HG03521 (cell line): ENCODE measurements at regions not wholly inside any gene's neighbourhood (a gene's known extent, or its start where the extent isn't known, plus 50 kb on each side); places are given as distances from the start of the nearest gene placed in this dataset.
A peak's percentile ranks its signal among the peaks of the same experiment; 100 is the strongest.

Experiments
- ATAC-seq: cut with Tn5 transposase; IDR thresholded peaks from one replicate; pipeline ENCODE4 v1.9.1; 2021; ENCODE audit warnings: mild to moderate bottlenecking, moderate library complexity; ENCODE audit not compliant: unreplicated experiment

- no peak for ATAC-seq
These were observed 172.6 kb upstream of the RAI14 start for GRCh38 chr5:34483442-34484033.

DNA sequence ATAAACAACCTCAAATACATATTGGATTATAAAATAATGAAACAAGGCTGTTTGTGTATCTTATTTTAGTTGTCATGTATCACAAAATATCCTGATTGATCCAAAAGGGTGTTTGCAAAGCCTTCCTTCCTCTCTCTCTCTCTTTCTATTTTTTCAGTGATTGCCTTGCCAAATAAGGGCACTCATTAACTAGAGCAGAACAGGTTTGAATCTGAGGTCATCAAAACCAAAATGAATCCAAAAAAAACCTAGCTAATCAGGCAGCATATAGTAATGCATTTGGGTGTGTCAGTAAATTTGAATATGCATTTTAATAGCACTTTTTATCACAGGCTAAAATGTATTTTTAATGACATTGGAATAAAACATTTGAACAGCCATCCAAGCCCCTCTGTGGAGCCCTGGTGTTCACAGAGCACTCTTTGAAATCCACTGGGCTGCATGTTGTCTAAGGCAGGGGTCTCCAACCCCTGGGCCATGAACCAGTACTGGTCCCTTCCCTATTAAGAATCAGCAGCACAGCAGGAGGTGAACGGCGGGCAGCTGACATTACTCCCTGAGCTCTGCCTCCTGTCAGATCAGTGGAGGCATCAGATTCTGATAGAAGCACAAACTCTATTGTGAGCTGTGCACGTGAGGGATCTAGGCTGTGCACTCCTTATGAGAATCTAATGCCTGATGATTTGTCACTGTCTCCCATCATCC is 171.8 kb upstream of the RAI14 start:
- no peak for ATAC-seq

GRCh38 chr5:34485768-34486030 is 170.4 kb upstream of the RAI14 start:
- ATAC-seq: no peak

DNA sequence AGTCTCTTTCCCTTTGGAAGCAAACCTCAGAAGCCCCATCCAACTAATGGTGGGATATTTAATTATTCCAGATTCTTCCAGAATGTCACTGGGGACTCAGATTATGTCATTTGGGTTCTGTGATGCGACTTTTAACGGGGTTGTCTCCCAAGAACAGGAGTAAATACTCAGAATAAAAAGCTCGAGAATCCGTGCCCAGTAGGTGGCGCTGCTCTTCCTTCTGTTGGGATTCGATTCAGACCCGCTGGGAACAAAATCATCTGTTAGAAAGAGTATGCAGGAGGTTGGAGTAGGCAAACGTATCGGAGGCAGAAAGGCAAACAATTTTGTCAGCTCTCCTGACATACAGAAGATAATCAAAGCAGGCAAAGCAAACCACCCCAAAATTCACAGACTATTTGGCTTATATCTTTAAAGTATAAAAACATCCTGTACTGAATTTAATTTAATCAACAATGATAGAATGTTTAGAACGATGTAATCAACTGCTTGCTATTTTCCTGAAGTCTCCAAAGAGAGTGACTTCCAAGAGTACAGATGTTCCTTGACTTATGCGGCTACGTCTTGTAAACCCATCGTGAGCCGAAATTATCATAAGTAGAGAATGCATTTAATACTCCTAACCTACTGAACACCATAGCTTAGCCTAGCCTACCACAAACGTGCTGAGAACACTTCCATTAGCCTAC is 169.8 kb upstream of the RAI14 start:
- no peak for ATAC-seq

GRCh38 chr5:34486849-34487158 is 169.3 kb upstream of the RAI14 start:
- ATAC-seq: no peak

DNA sequence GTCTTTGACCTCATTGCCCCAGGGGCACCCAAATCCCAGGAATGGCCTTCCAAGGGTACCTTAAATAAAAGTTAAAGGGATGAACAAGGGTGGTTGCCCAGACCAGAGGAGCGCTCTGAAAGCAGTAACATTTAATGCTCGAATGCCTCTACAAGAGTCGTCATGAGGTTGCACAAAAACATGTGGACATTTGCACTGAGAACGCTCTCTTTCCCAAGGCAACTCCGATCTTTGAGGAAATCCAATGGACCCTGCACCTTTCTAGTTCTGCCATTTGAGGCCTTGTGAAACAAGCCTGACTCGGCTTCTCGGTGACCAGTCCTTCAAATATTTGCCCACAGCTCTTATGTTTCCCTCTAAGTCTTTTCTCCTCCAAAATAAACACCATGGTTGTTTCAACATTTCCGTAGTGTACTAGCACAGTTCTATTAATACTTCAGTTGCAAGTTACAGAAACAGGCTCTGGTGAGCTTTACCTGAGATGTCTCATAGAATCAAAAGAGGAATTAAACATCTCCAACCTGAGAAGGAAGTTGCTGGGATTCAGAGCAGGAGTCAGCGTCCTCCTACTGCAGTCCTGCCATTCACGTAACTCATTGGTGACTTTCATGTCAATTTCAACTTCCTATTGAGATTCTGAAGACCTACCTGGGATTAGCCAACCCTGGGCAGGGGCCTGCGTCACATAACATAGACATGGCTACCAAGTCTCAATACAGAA is 168.8 kb upstream of the RAI14 start:
- ATAC-seq: no peak

DNA sequence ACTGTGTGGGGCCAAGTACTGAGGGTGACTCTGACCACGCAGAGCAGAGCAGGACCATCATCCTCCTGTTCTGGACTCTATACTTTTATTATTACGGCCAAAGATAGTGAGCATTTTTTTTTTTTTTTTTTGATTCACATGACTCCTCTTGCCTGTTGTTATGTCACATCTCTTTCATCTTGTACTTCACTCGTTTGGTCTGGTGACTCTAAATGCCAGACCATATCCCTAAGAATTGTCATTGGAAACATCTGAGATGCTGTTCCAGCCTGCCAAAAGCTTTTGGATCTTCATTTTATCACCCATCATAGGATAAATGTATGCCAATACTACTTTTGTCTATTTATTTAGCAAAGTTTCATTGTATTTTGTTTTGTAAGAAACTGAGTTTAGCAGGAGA is 168.2 kb upstream of the RAI14 start:
- no peak for ATAC-seq

DNA sequence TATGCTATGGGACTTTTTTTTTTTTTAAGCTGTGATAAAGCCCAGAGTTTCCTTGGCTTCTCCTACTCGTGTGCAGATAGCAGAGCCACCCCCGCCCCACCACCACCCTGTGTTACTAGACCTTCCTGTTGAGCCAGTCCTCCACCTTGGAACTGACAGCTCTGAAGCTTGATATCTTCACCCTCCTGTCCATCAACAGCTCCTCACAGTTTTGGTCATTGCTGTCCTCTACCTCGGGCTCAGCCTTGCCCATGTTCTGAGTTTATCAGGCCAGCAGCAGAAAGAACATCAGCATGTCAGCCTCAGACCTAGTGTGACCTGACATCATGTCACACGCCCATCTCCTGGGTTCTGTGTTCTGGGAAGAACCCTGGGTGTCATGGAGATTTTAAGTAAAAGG is 167.1 kb upstream of the RAI14 start:
- no peak for ATAC-seq

DNA sequence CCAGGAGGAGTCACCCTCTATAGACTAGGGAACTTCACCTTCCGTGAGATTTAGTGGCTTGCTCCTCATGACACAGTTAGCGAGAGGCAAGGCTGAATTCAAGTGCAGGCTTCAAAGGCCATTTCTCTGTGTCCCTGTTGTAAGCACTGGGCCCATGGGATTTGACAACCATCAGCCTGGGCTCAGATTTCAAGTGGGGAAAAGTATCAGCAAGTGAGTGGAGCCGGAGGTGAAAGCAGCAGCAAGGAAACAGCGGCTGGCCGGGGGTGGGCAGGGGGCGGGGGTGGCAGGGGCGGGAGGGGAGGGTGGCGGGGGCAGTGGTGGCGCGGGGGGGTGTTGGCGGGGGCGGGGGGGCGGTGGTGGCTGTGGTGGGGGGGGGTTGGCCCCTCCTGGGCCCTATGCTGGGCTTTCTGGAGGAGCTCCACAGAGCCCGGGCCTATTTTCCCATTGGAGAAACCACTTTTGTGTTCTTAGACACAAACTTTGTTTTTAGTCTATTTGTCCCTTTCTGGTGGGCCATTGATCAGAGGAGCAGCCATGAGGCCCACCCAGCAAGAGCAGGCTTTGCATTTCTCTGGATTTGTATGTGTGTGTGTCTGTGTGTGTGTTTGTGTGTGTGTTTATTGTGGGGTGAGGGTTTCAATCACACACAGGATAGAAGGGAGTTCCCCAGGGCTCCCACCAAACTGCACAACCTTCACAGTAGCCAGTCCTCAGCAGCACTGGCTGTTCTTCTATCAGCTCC is 165.4 kb upstream of the RAI14 start:
- ATAC-seq: no peak

DNA sequence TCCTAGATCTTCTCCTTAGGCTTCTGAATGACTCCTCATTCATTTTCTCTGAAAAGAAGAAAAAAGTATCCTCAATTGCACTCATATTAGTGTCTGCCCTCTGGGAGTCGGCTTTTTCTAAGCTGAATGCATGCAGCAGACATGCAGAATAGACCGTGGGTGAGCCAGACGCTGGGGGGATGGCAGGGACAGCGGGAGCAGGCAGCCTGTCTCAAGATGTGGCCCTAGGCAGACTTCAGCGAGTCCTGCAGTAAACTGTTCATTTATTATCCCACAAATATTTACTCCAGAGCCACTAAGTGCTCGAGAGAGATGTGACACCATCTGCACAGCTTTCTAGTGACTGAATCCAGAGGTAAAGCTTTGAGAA is 164.9 kb upstream of the RAI14 start:
- ATAC-seq: no peak

GRCh38 chr5:34494111-34494755 is 161.9 kb upstream of the RAI14 start:
- ATAC-seq: no peak

- no peak for ATAC-seq
These were observed 160.9 kb upstream of the RAI14 start for GRCh38 chr5:34495178-34495577.

DNA sequence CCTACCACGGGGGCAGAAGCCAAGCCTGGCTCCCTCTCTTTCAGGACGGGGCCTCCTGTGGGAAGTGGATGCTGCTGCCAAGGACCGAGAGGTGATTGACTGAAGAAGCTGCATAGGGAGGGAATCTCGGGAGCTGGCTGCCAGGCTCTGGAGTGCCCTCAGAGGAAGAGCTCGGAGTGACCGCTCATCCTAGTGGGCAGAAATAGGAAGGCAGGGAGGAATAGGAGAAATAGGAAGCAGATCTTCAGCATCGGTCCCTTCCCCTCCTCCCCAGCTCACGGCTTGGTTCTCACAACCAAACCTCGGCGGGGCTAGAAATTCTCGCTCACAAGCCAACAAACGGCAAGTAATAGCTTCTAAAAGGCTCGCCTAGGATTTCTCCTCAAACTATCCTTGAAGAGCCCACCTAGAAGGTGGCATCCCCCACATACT is 159.9 kb upstream of the RAI14 start:
- no peak for ATAC-seq

- ATAC-seq: no peak
These were observed 159.2 kb upstream of the RAI14 start for GRCh38 chr5:34496701-34497469.

DNA sequence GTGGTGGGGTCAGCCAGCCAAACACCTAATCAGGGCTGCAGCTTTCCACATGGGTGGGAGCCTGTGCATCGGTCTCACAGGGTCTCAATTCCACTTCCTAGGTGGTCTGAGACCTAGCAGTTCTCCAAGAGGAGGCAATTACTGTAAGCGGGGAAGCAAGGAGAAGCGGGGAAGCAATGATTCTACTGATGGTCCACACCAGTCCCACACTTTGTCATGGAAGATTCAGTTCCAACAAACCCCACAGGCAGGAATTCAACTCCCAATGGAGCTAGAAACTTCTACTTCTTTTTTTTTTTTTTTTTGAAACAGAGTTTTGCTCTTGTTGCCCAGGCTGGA is 158.7 kb upstream of the RAI14 start:
- no peak for ATAC-seq

DNA sequence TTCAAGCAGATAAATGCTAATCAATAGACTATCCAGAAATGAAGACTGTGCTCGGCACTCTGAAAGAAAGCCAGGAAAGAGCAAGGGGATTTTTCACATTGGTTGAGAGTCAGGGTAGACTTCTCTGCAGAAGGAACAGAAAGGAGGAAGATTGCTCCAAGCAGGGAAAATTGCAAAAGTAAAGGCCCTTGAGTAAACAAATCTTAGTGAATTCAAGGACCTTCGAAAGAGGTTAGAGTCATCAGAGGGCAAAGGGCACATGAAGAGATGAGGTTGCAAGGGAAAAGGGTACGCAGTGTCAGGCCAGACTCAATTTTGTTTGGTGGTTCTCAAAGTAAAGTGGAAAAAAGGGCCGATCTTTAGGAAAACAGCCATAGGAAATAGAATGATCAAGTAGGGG is 157.6 kb upstream of the RAI14 start:
- ATAC-seq: no peak

GRCh38 chr5:34499001-34499734 is 157.0 kb upstream of the RAI14 start:
- ATAC-seq: peak; percentile 89

DNA sequence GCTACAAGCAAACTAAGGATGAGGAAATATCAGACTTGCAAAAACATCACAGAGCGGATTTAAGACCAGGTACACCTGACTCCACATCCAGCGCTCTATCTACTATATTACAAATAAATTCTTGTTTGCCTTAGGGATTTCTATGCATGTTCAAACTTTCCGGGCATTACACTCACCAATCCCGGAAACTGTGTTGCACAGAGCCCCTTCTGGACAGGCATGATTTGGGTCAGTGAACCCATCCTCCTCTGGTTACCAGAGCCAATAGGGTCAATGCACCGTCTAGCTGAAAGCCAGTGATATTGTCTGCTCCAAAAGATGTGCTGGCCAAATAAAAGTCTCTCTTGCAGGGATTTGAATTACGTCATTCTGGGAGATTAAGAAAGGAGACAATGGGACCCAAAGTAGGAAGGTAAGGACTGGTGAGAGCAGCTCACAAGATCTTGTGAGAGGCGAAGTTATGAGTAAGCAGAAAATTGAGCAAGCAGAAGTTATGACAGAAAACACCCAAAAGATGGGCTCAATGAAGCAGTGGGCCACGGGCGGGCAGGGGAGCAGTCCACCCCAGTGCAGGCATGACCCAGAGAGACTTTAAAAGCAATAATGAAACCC is 155.8 kb upstream of the RAI14 start:
- no peak for ATAC-seq

DNA sequence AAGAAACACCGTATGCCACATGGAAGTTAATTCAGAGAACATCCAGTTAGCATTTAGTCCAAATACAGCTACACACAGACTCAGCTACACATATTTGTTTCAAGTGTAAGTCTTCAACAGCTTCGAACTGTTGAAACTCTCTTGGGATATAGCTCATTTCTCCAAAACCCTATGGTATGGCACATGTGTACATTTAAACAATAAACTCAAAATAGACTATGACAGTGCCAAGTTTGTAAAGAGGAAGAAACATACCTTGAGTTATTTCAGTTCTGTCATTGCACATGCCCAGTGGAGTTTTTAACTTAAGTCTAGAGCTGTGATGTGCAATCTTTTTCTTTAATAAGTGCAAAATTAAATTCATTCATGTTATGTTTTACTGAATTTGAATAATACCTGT is 155.1 kb upstream of the RAI14 start:
- ATAC-seq: no peak
